GM18498 (cell line): ENCODE measurements at regions not wholly inside any gene's neighbourhood (a gene's known extent, or its start where the extent isn't known, plus 50 kb on each side); places are given as distances from the start of the nearest gene placed in this dataset.
"Not testable (repeated sequence)": the region's sequence is repeated elsewhere in the genome, so short reads cannot be mapped to it uniquely, and the experiment has no call there.

ENCODE experiments used
- ATAC-seq: cut with Tn5 transposase; IDR thresholded peaks from one replicate; pipeline ENCODE4 v1.9.1; 2021; ENCODE audit warnings: mild to moderate bottlenecking, moderate library complexity; ENCODE audit not compliant: unreplicated experiment

DNA sequence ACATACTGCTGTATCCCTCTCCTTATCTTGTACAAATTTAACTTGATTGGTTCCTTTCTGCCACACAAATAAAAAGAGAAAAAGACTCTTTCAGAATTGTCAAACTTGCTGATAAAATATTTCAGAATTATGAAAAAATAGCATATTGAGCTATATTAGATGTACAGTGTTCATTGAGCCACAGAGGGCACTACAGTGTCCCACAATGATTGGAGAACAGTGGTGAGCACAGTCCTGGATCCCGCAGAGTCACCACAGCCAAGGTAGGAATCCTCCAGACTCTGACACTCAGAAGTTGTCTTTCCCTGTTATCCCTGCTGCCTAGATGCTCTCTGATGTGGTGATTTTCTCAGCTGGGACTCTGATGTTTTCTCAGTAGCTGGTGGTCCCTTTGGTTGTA is 1281.3 kb upstream of the ZEB2 start:
- ATAC-seq, result no peak

DNA sequence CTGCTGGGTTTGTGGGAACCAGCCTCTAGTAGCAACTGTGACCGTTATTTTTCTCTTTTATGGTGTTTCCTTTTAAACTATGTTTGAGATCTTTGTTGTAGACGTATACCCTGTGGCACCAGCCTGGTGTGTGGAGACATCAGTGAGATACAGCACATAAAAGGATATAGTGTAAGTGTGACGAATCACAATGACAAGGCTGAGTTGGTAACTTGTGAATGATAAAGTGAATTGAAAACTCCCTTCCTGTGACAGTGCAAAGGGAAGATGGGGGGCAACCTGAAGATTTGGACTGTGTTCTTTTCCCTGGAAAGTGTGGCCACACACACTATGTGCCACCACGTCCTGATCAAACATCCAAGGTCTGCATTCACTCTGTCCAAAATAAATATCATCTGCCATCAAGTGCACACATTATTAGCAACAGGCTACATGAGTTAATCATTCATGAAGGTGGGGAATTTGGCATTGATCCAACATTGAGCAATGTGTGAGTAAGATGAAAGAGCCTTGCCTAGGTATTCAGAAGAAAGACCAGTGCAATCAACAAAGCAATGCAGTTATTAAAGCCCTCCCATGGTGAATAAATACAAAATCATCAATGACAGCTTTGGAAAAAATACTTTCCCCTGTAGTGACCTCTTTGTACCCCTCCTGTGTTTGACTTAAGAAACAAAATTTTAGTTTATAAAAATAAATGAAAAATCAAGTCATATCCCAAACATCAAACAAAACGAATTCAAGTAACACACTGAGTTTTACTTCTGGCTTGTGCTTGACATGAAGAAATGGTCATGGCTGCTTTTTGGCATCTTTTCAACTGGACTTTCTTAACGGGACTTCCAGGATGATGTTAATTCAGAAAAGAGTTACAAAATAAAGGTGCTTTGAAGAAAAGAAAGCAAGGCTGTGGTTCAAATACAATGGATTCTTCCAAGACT is 1280.5 kb upstream of the ZEB2 start:
- no peak for ATAC-seq

DNA sequence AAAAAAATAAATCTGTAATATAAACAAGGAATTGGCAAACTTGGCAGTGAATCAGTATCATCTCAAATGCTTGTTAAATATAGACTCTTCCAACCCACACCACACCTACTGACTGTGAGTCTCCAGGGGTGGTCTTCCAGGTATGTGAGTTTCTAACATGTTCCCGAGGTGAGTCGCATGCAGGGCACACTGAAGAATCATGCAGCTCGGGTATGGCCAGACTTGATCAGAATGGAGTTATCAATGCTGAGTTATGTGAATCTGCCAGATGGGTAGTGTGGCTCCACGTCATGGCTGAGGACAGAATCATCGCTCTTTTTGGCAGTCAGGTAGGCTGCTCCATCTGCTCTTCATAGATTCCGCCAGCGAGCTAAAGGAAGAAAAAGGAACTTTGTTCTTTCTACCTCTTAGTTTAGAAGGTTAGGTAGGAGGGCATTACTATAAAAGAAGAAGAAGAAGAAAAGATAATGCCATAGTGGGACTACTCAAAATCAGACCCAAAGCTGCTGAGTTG is 1279.7 kb upstream of the ZEB2 start:
- ATAC-seq, result no peak

DNA sequence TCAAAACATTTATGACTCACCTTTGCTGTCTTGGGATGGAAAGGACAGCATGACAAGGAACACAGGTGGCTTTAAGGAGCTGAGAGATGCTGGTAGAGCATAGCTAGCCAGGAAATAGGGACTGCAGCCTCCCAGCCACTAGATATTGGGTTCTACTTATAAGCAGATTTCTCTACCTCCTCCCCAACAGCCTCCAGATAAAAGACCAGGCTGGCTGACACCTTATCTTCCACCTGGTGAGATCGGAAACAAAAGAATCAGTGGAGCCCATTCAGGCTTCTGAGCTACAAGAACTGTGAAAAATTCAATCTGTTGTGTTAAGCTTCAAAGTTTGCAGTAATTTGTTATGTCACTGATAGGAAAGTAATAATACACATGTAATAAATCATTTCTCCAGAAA is 1278.5 kb upstream of the ZEB2 start:
- ATAC-seq, result no peak

DNA sequence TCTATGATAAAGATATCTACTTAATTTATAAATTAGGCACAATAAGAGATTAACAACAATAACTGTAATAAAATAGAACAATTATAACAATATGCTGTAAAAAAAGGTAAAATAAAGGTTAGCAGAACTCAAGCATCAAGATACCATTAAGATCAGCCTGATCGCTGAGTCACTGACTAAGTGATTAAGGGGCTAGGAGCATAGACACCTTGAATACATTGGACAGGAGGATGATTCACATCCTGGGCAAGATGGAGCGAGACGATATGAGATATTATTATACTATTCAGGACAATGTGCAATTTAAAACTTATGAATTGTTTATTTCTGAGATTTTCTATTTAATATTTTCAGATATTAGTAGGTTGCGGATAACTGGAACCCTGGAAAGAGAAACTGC is 1277.8 kb upstream of the ZEB2 start:
- no peak for ATAC-seq

DNA sequence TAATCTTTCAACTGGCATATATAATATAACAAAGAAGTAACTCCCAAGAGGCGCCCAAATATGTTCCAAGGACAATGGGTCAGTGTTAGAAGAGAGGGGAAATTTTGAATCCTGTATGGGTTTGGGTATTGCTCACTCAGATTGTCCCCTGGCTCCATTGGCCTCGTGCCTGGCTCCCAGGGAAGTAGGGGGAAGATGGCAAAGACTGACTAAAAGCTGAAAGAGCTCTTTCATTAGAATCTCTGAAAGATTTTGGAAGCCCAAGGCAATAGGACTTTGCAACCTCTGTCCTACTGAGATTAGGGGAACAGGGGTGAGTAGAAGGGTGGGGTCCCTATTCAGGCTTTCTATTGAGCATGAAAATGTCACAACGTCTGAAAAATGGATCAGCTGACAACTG is 1272.8 kb upstream of the ZEB2 start:
- ATAC-seq, result no peak

DNA sequence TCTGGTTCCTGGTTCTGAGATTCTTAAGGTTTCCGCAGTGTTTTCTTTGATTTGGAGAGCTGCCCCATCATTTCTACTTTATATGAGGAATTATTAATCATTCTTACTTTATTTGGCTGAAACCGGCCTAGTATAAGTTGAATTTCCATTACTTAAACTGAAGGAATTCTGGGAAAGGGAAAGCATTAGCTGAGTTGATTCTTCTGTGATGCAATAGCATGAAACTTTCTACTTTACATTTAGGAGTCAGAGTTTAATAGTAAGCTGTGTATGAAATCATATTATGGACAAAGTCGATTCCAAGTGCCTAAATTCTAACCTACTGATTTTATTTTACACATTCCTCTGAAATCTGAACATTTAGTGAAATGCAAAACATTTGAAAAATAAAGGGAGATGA is 1269.7 kb upstream of the ZEB2 start:
- ATAC-seq, result no peak

DNA sequence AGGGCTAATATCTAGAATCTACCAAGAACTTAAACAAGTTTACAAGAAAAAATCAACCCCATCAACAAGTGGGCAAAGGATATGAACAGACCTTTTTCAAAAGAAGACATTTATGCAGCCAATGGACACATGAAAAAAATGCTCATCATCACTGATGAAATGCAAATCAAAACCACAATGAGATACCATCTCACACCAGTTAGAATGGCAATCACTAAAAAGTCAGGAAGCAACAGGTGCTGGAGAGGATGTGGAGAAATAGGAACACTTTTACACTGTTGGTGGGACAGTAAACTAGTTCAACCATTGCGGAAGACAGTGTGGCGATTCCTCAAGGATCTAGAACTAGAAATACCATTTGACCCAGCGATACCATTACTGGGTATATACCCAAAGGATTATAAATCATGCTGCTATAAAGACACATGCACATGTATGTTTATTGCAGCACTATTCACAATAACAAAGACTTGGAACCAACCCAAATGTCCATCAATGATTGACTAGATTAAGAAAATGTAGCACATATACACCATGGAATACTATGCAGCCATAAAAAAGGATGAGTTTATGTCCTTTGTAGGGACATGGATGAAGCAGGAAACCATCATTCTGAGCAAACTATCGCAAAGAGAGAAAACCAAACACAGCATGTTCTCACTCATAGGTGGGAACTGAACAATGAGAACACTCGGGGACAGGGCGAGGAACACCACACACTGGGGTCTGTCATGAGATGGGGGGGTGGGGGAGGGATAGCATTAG is 1267.9 kb upstream of the ZEB2 start:
- not testable (repeated sequence) for ATAC-seq

DNA sequence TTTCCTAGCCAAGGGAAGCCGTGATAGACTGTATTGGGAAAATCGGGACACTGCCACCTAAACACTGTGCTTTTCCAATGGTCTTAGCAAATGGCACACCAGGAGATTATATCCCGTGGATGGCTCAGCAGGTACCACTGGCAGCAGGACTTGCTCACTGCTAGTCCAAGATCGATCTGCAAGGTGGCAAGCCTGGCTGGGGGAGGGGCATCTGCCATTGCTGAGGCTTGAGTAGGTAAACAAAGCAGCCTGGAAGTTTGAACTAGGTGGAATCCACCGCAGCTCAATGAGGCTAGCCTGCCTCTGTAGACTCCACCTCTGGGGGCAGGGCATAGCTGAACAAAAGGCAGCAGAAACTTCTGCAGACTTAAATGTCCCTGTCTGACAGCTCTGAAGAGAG is 1262.7 kb upstream of the ZEB2 start:
- ATAC-seq, result not testable (repeated sequence)

DNA sequence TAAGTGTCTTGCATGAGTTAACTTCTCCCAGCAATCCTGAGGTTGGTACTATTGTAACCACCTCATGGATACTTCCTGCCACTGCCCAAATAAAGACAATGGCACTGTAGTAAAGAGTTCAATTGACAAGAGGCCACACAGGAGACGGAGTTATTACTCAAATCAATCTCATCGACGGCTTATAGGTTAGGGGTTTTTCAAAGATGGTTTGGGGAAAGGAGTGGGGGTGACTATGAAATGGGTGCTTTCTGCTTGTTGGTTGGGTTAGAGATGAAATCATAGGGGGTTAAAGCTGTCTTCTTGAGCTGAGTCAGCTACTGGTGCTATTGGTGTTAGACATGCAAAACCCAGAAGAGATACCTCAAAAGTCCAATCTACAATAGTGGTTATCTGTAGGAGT is 1258.0 kb upstream of the ZEB2 start:
- ATAC-seq, result peak; percentile 64

DNA sequence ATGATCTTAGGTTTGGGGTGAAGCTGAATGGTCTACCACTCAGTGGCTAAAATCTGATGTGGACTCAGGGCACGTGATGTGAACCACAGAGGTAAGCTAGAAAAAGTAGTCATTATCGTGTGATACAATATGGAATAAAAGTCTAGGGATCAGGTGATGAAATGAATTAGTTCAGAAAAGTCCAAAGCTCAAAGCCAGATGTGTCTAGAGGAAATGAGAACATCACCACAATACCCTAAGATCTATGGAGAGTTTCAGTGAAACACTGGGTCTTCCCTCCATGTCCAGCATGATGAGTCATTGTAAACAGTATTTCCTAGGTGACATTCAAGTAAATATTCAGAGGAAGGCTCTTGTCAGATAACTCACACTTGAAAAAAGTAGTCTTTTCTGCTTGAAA is 1257.4 kb upstream of the ZEB2 start:
- ATAC-seq, result no peak

DNA sequence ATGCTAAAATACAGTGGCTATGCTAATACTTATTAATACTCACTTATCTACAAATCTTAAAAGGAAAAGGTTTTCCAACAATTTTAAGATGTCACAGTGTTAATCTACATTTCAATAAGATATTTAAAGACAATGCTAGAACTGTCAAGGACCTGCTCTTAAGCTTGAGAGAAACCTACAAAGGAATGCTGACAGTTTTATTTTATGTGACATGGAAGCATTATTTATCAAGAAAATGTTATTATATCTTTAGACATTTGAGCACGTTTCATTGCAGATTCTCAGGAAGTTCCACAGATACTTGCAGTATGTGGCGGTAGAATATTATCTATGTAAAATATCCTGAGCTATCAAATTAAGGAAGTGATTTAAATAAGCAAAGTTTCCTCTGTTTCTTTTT is 1255.7 kb upstream of the ZEB2 start:
- no peak for ATAC-seq

DNA sequence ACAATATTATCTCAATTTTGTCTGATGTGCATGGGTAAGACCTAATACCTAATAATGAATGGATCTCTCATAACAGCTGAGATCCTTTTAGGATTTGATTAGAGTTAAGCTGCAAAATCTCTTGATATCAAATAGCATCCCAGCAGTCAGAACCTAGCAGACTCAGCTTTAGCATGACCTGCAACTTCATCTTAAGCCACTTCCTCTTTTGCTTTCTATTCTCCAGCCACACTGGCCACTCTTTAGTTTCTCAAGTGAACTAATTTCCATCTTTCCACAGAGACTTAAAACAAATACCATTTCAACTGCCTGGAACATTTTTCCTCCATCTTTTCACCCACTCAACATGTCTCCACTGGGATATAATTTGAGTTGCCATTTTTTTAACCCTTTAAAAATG is 1251.6 kb upstream of the ZEB2 start:
- ATAC-seq, result peak; percentile 100

DNA sequence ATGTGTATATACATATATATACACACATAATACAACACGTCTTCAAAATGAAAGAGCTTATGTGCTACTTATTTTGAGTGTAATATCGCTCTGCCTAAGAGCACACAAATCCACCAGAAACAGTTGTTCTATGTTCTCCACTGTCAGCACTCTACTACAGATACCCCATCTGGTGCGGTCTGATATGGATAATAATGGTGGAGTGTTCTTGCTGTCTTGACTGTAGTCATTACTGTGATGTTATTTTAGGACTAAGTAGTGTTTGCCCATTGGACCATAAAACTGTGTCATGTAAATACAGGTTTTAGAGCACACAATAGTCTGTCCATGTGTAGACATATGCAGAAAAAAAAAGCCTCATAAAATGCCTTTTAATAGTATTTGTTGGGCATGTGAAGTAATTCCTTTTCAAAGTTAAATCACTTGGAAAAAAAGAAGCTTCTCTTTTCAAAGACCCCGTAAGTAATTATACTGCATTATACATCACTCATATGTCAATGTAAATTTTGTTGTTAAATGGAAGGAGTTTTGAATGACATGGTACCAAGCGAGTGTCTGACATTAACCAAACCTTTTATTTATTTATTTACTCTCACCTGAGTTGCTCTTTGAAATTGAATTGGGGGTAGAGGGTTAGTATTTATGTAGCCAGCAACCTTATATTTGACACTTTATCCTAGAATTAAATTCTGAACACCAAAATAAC is 1249.2 kb upstream of the ZEB2 start:
- no peak for ATAC-seq

DNA sequence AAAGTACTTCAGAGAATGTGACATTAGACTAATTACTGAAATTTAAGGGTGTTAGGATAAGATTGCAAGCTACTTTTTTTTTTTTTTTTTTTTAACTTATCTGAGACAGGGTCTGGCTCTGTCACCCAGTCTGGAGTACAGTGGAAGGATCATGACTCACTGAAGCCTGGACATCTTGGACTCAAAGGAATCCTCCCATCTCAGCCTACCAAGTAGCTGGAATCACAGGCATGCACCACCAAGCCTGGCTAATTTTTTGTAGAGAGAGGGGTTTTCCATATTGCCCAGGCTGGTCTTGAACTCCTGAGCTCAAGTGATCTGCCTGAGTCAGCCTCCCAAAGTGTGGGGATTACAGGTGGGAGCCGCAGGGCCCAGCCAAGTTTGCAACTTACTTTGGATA is 1246.0 kb upstream of the ZEB2 start:
- ATAC-seq, result no peak

DNA sequence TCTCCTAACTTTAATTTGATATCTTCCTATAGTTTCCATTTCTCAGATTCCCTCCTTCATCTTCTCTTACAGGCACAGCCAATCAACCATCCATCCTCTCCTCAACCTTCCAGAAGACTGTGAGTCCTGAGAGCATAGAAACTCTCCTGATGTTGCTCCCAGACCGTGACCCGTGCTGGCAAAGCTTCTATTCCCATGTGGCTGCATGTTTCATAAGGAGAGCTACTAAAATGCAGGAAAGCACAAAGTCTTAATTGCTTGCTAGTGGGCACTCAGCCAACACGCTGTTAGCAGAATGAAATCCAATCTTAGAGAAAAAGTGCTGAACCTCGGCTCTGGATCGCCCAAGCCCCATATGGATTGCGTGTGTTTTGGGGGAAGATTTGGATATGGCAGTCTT is 1244.7 kb upstream of the ZEB2 start:
- no peak for ATAC-seq

DNA sequence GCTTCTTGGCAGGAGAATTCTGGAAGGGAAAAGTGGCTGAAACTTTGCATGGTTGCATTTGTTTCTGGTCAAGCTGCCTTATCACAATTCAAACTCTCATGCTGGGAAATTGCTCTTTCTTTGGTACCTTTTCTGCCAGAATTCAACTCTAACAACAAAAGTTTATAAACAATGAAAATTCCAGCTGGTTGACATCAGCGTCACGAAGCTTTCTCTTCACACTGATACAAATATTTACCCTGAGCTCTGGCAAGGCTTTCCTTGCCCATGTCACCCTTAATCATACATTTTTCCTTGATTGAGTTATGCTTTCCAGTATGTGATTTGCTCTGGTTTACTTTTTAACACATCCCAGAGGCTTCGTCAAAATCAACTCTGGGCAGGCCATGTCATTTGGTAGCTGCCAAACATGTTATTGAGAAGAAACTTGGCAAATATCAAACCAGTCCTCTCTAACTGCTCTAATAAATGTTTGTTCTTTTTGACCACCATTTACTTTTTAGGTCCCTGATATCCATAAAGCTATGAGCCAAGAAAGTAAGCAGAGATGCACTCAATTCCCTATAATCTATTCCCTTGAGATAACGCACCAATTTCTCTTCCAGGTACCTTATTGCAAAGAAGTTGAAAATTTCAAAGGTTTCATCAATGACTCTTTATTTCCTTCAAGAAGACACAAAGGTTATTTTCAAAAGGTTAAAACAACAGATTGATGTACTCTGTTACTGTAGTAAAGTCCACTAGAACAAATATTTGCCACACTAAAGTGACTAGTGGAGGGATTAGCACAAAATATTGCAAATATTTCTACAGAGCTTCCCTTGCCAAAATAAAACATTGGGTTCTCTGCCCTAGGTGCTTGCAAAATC is 1241.1 kb upstream of the ZEB2 start:
- no peak for ATAC-seq

DNA sequence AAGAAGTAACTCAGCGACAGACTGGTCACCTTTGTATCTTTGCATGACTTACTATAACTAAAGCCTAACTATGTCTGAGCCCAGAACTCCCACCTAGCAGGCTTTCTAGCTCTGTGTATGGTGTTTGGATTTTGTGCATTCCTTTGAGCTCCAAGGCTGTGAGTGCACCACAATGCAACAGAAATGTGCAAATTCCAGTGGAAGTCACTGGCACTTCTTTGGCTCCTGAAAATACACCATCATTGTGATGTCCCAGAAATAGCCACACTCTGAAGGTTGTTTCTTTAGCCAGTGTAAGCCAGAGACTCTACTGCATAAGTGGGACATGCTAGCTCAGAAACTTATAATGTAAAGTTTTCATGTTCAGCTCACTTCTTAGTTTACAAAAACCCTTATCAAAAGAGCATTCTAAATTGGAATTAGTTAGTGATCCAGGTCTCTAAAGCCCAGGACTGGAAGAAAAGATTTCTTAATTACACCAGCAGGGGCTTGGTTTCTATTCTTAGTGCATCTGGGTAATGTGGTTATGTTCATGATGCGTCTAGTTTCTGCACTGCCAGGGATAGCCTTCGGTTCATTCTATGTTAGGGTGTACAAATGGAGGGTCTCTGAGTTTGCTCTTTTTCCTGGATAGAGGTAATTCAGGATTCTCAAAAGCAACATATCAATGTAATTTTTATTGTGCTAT is 1239.5 kb upstream of the ZEB2 start:
- ATAC-seq, result peak; percentile 50

DNA sequence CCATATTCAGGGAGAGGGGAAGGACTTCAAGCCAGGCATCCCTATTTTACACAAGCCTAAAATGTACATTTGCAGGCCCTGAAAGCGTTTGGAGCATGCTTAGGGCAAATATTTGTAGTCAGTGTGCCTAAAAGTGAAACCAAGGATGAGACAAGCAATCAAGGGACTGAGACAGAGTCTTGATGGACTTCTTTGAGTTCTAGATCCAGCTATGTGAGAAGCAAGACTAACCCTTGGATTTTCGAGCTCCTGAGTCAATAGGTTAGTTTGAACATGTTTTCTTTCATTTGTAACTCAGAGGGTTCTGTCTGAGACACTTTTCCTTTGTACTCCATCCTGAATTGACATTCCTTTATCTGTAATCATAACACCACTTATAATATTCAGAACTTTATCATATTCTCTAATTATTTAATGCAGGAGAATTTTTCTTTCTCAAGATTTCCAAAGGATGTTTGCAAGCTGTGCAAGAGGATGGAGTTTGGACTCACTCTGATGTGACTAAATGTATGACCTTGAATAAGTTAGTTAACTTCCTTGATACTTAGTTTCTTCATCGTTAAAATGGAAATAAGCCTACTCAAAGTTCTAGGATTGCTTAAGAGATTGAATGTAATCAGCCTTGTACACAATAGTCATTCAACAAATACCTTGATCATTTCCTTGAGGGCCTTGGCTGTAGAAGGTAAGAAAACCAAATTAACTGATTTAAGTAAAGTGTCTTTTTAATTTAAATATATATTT is 1237.8 kb upstream of the ZEB2 start:
- no peak for ATAC-seq
